ENCODE measurements at regions not wholly inside any gene's neighbourhood (a gene's known extent, or its start where the extent isn't known, plus 50 kb on each side); places are given as distances from the start of the nearest gene placed in this dataset.
"Not testable (repeated sequence)": the region's sequence is repeated elsewhere in the genome, so short reads cannot be mapped to it uniquely, and the experiment has no call there.

DNA sequence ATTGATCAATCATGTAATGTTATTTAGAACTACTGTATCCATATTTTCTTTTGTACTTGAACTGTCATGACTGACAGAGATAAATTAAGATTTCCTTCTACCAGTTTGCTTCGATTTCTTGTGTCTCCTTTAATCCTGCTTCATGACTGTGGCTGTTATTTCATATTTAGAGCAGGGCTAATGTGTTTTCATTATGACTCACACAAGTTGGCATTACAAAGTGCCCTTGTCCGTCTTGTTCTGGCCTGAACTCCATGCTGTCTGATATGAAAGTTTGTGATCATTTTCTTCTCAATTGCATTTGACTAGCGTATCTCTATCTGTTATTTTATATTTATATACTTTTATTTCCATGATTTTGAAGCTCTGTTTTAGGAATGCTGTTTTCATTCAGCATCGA is 344.1 kb upstream of the PRKCQ start:
- Histone ChIP-seq H3K27ac (ENCODE audit: low read depth, low read length) (no peak overlapping the region), H2AFZ (ENCODE audit: low read depth, low read length, poor library complexity, severe bottlenecking) (no peak overlapping the region), H3K4me2 (ENCODE audit: low read length) (no peak overlapping the region), H4K20me1 (ENCODE audit: insufficient read depth) (no peaks in the 10 kb centered on the region), H3K79me2 (ENCODE audit: insufficient read depth, low read length) (no peaks in the 10 kb centered on the region), H3K9me2 (ENCODE audit: insufficient read depth) (no peaks in the 10 kb centered on the region), H3K27me3 (ENCODE audit: insufficient read depth, low read length) (peaks cover 22% of the 10 kb centered on the region), H3K9me3 (ENCODE audit: control insufficient read depth in 1 of 2, insufficient read depth in 1 of 2, low read depth in 1 of 2, low read length in 2 of 2) (no peaks in the 10 kb centered on the region), H3K36me3 (ENCODE audit: control insufficient read depth in 1 of 2, insufficient read depth in 2 of 2, low read length in 2 of 2) (no peaks in the 10 kb centered on the region), H3K9ac (ENCODE audit: low read length) (no peak overlapping the region), H3K4me1 (ENCODE audit: control insufficient read depth in 1 of 2, insufficient read depth in 2 of 2, low read length in 2 of 2) (no peaks in the 10 kb centered on the region; a peak in 1 of 4 replicates), H3K4me3 (replicated peaks in 1 of 2; ENCODE audit: low read depth in 1 of 2, low read length in 2 of 2) (no peak overlapping the region)
- TF ChIP-seq, protein P1, sequence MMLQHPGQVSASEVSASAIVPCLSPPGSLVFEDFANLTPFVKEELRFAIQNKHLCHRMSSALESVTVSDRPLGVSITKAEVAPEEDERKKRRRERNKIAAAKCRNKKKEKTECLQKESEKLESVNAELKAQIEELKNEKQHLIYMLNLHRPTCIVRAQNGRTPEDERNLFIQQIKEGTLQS (IDR thresholded peaks at IDR 0.05), result no peak
- no peak for TF ChIP-seq ZNF274 (IDR thresholded peaks at IDR 0.05; ENCODE audit: low read depth, low read length)
- TF ChIP-seq, protein P2, sequence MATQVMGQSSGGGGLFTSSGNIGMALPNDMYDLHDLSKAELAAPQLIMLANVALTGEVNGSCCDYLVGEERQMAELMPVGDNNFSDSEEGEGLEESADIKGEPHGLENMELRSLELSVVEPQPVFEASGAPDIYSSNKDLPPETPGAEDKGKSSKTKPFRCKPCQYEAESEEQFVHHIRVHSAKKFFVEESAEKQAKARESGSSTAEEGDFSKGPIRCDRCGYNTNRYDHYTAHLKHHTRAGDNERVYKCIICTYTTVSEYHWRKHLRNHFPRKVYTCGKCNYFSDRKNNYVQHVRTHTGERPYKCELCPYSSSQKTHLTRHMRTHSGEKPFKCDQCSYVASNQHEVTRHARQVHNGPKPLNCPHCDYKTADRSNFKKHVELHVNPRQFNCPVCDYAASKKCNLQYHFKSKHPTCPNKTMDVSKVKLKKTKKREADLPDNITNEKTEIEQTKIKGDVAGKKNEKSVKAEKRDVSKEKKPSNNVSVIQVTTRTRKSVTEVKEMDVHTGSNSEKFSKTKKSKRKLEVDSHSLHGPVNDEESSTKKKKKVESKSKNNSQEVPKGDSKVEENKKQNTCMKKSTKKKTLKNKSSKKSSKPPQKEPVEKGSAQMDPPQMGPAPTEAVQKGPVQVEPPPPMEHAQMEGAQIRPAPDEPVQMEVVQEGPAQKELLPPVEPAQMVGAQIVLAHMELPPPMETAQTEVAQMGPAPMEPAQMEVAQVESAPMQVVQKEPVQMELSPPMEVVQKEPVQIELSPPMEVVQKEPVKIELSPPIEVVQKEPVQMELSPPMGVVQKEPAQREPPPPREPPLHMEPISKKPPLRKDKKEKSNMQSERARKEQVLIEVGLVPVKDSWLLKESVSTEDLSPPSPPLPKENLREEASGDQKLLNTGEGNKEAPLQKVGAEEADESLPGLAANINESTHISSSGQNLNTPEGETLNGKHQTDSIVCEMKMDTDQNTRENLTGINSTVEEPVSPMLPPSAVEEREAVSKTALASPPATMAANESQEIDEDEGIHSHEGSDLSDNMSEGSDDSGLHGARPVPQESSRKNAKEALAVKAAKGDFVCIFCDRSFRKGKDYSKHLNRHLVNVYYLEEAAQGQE (IDR thresholded peaks at IDR 0.05; ENCODE audit: low read depth), result no peak
- TF ChIP-seq SRF (IDR thresholded peaks at IDR 0.05; ENCODE audit: low read depth), result no peak
- TF ChIP-seq, protein P3, sequence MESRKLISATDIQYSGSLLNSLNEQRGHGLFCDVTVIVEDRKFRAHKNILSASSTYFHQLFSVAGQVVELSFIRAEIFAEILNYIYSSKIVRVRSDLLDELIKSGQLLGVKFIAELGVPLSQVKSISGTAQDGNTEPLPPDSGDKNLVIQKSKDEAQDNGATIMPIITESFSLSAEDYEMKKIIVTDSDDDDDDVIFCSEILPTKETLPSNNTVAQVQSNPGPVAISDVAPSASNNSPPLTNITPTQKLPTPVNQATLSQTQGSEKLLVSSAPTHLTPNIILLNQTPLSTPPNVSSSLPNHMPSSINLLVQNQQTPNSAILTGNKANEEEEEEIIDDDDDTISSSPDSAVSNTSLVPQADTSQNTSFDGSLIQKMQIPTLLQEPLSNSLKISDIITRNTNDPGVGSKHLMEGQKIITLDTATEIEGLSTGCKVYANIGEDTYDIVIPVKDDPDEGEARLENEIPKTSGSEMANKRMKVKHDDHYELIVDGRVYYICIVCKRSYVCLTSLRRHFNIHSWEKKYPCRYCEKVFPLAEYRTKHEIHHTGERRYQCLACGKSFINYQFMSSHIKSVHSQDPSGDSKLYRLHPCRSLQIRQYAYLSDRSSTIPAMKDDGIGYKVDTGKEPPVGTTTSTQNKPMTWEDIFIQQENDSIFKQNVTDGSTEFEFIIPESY (IDR thresholded peaks at IDR 0.05; ENCODE audit: extremely low read depth, insufficient replicate concordance, low read length), result no peak
- no peak for TF ChIP-seq ELF1 (IDR thresholded peaks at IDR 0.05; ENCODE audit: borderline replicate concordance, low read depth)
- TF ChIP-seq CEBPB (IDR thresholded peaks at IDR 0.05; ENCODE audit: low read depth), result no peak
- TF ChIP-seq FOSL1 (IDR thresholded peaks at IDR 0.05; ENCODE audit: low read depth), result no peak
- no peak for TF ChIP-seq CBX3 (IDR thresholded peaks at IDR 0.05; ENCODE audit: low read depth)
- TF ChIP-seq EGR1 (IDR thresholded peaks at IDR 0.05; ENCODE audit: low read depth), result no peak
- TF ChIP-seq, protein P4, sequence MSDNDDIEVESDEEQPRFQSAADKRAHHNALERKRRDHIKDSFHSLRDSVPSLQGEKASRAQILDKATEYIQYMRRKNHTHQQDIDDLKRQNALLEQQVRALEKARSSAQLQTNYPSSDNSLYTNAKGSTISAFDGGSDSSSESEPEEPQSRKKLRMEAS (IDR thresholded peaks at IDR 0.05), result no peak
- TF ChIP-seq SP1 (IDR thresholded peaks at IDR 0.05; ENCODE audit: low read depth), result no peak
- TF ChIP-seq EZH2 (IDR thresholded peaks at IDR 0.05), result no peak
- ATAC-seq (no peak), DNase-seq (ENCODE audit: low read depth, low spot score) (no peak)
- ChIA-PET RAD21 (ENCODE audit: low non-redundant PET in 1 of 2, low total read pairs in 2 of 2, uncharacterized antibody in 2 of 2, unreplicated experiment in 2 of 2) (no interaction called here), POLR2A (interaction anchor here (1.1 kb wide), 1 partner anchor 186 kb away, joined by 3 read pairs; no protein-coding TSS in a partner anchor), CTCF (no interaction called here)
- BruUV-seq (replicated peaks), result no TSS peak
- intact Hi-C loops (cut with micrococcal nuclease), result no loop called here

DNA sequence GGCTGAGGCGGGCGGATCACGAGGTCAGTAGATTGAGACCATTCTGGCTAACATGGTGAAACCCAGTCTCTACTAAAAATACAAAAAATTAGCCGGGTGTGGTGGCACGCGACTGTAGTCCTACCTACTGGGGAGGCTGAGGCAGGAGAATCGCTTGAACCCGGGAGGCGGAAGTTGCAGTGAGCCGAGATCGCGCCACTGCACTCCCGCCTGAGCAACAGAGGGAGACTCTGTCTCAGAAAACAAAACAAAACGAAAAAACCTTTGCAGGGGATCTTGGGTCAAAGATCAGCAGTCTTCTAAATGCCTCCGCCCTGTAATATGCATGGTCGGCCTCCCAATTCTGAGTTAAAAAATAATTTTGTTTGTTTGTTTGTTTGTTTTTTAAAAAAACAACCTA is 340.9 kb upstream of the PRKCQ start:
- H2AFZ ChIP-seq (ENCODE audit: low read depth, low read length, poor library complexity, severe bottlenecking); H3K79me2 ChIP-seq (ENCODE audit: insufficient read depth, low read length); H3K9ac ChIP-seq (ENCODE audit: low read length); DNase-seq (ENCODE audit: low read depth, low spot score); BruUV-seq (replicated peaks); H3K9me3 ChIP-seq (ENCODE audit: control insufficient read depth in 1 of 2, insufficient read depth in 1 of 2, low read depth in 1 of 2, low read length in 2 of 2); intact Hi-C loops (cut with micrococcal nuclease); H3K4me1 ChIP-seq (ENCODE audit: control insufficient read depth in 1 of 2, insufficient read depth in 2 of 2, low read length in 2 of 2); H4K20me1 ChIP-seq (ENCODE audit: insufficient read depth); H3K27ac ChIP-seq (ENCODE audit: low read depth, low read length); RAD21 ChIA-PET (ENCODE audit: low non-redundant PET in 1 of 2, low total read pairs in 2 of 2, uncharacterized antibody in 2 of 2, unreplicated experiment in 2 of 2); ATAC-seq; H3K4me3 ChIP-seq (replicated peaks in 1 of 2; ENCODE audit: low read depth in 1 of 2, low read length in 2 of 2); H3K9me2 ChIP-seq (ENCODE audit: insufficient read depth); H3K36me3 ChIP-seq (ENCODE audit: control insufficient read depth in 1 of 2, insufficient read depth in 2 of 2, low read length in 2 of 2); H3K4me2 ChIP-seq (ENCODE audit: low read length): not testable (repeated sequence)
- ChIA-PET POLR2A (interaction anchor here (1.0 kb wide), 1 partner anchor 67 kb away, joined by 3 read pairs; no protein-coding TSS in a partner anchor), CTCF (interaction anchor here (1.1 kb wide), 1 partner anchor 498 kb away, joined by 3 read pairs; no protein-coding TSS in a partner anchor)
- H3K27me3 ChIP-seq (ENCODE audit: insufficient read depth, low read length), result peaks cover 12% of the 10 kb centered on the region

All from HCT116 (cell line).